ENCODE measurements at regions not wholly inside any gene's neighbourhood (a gene's known extent, or its start where the extent isn't known, plus 50 kb on each side); places are given as distances from the start of the nearest gene placed in this dataset.

DNA sequence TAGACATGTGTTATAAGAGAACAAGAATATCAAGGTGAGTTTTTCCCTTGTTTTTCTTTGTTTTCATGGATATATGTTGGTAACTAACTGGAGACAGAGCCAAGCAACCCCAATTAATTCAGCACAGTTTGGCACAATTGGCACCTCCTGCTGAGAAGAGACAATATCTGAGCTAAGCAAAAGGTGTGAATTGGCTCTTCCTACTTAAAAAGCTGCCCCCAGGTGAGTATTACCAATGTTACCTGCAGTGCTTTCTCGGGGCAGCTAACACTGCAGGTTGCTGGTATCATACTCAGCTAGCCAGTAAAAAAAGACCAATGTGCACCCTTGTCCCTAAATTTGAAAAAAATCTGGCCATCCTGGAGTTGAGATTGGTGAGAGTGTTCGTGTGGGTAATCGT is 871.2 kb upstream of the TENM3 start:
- no peak overlapping the region for H3K4me3 ChIP-seq (ENCODE audit: low read length)
- no peaks in the 10 kb centered on the region for H3K27me3 ChIP-seq (ENCODE audit: control insufficient read depth, insufficient read depth, low read length)
- H3K36me3 ChIP-seq (ENCODE audit: control insufficient read depth, insufficient read depth, low read length), result no peaks in the 10 kb centered on the region
- no peak overlapping the region for H3K27ac ChIP-seq (ENCODE audit: low read length)
- DNase-seq, result no peak
- WGBS (ENCODE audit: insufficient coverage, low lambda C conversion rate), result 86% methylated on average over 2 of the region's 3 CpGs
- no peaks in the 10 kb centered on the region for H3K9me3 ChIP-seq (ENCODE audit: control insufficient read depth, low read depth, low read length)
- H3K4me1 ChIP-seq (ENCODE audit: control insufficient read depth, insufficient read depth, low read length), result no peaks in the 10 kb centered on the region

DNA sequence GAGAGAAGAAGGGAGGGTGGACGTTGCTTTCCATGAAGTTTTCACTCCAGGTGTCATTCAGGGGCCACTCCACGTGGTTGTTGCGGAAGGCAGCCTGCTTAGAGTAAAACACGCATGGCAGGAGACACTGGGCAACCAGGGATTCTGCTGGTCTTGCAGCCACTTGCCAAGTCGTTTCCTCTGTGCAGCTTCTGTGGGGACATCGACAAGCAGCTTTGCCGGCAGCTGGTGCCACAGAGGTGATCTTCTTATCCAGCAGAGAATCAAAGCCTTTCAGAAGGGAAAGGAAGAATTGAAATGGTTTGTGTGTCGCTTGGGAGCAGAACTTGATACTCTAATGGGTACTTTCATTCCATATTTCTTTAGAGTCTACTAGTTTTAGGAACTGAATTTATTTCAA is 867.1 kb upstream of the TENM3 start:
- Histone ChIP-seq H3K27ac (ENCODE audit: low read length) (no peak overlapping the region), H3K27me3 (ENCODE audit: control insufficient read depth, insufficient read depth, low read length) (no peaks in the 10 kb centered on the region), H3K4me1 (ENCODE audit: control insufficient read depth, insufficient read depth, low read length) (no peaks in the 10 kb centered on the region), H3K9me3 (ENCODE audit: control insufficient read depth, low read depth, low read length) (no peaks in the 10 kb centered on the region), H3K4me3 (ENCODE audit: low read length) (no peak overlapping the region), H3K36me3 (ENCODE audit: control insufficient read depth, insufficient read depth, low read length) (no peaks in the 10 kb centered on the region)
- WGBS (ENCODE audit: insufficient coverage, low lambda C conversion rate), result 80% methylated on average over 1 of the region's 8 CpGs
- no peak for DNase-seq

DNA sequence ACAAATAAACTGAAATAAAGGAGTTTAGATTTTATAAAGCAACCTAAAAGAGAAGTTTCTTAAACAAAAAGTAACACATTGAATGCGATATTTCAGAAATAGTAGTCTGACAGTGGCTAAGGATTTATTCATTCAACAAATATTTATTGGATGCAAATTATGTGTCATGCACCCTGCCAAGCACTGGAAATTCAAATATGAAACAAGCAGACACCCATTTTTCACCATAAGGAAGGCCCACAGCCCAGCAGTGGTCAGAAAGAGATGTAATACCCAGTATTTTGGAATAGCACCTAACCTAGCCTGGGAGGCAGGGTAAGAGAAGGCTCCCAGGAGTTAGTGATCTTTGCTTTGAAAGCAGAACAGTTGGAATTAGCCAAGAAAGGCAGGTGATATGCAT is 855.1 kb upstream of the TENM3 start:
- H3K27me3 ChIP-seq (ENCODE audit: control insufficient read depth, insufficient read depth, low read length), result no peaks in the 10 kb centered on the region
- H3K27ac ChIP-seq (ENCODE audit: low read length), result no peak overlapping the region
- no peaks in the 10 kb centered on the region for H3K9me3 ChIP-seq (ENCODE audit: control insufficient read depth, low read depth, low read length)
- H3K4me3 ChIP-seq (ENCODE audit: low read length), result no peak overlapping the region
- no peaks in the 10 kb centered on the region for H3K4me1 ChIP-seq (ENCODE audit: control insufficient read depth, insufficient read depth, low read length)
- WGBS (ENCODE audit: insufficient coverage, low lambda C conversion rate), result no CpG with 5 or more reads among the region's 1 CpG
- no peak for DNase-seq
- H3K36me3 ChIP-seq (ENCODE audit: control insufficient read depth, insufficient read depth, low read length), result no peaks in the 10 kb centered on the region

DNA sequence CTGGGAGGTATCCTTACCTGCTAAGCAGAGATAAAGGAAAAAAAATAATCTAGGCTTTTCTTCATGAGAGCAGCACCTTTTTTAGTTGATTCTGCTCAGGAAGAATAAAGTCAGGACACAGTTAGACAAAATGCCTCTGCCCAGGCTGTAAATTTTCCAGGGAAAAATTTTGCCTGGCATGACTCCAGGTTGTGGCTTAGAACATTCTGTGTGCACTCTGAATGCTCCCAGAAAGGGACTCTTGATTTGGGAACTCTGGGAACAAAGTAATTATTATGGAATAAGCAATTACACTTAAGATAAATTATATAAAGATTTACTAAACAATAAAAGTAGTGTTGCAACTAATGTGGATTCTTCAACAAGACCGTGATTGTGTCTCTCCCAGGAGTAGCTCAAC is 826.2 kb upstream of the TENM3 start:
- no peak for DNase-seq
- Histone ChIP-seq H3K4me1 (ENCODE audit: control insufficient read depth, insufficient read depth, low read length) (no peaks in the 10 kb centered on the region), H3K9me3 (ENCODE audit: control insufficient read depth, low read depth, low read length) (no peaks in the 10 kb centered on the region), H3K36me3 (ENCODE audit: control insufficient read depth, insufficient read depth, low read length) (no peaks in the 10 kb centered on the region), H3K27ac (ENCODE audit: low read length) (no peak overlapping the region), H3K4me3 (ENCODE audit: low read length) (no peak overlapping the region), H3K27me3 (ENCODE audit: control insufficient read depth, insufficient read depth, low read length) (no peaks in the 10 kb centered on the region)
- WGBS (ENCODE audit: insufficient coverage, low lambda C conversion rate), result 100% methylated on average over 1 of the region's 1 CpG

DNA sequence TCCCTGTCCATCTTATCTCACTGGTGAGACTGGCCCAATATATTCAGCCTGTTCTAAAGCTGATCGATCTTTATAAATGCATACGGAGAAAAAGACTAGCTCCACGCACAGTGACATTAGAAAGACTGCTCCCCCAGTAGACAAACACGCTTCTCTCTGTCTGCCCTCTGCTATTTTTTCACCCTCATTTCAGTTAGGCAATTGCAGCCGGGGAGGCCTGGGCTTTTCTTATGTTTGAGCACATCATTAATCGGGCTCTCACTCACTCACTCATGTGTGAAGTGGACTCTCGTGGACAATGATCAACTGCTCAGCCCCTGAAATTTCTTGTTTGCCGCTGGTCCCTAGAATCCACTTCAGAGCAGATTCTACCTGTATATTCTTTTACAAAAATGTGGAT is 824.7 kb upstream of the TENM3 start:
- Histone ChIP-seq H3K4me3 (ENCODE audit: low read length) (no peak overlapping the region), H3K27me3 (ENCODE audit: control insufficient read depth, insufficient read depth, low read length) (no peaks in the 10 kb centered on the region), H3K27ac (ENCODE audit: low read length) (no peak overlapping the region), H3K4me1 (ENCODE audit: control insufficient read depth, insufficient read depth, low read length) (no peaks in the 10 kb centered on the region), H3K36me3 (ENCODE audit: control insufficient read depth, insufficient read depth, low read length) (no peaks in the 10 kb centered on the region), H3K9me3 (ENCODE audit: control insufficient read depth, low read depth, low read length) (no peaks in the 10 kb centered on the region)
- 93% methylated on average over 3 of the region's 8 CpGs for WGBS (ENCODE audit: insufficient coverage, low lambda C conversion rate)
- no peak for DNase-seq

DNA sequence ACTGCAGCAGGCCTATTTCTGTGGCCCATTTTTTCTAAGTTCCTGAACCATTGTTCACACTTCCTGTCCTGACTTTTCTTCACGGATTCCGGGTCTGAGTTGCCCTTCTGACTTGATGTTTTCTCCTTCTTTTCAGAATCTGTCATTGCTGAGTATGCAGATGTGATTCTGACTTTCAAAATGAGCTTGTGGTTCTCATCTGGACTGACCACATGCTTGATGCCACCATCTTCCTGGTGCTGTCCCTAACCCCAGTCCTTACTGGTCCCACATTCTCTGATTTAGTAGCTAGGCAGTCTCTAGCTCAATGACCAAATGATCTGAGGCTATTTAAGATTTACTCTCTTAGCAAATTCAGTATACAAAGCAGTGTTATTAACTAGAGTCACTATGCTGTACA is 822.3 kb upstream of the TENM3 start:
- Histone ChIP-seq H3K4me1 (ENCODE audit: control insufficient read depth, insufficient read depth, low read length) (no peaks in the 10 kb centered on the region), H3K4me3 (ENCODE audit: low read length) (no peak overlapping the region), H3K27me3 (ENCODE audit: control insufficient read depth, insufficient read depth, low read length) (no peaks in the 10 kb centered on the region), H3K36me3 (ENCODE audit: control insufficient read depth, insufficient read depth, low read length) (no peaks in the 10 kb centered on the region), H3K27ac (ENCODE audit: low read length) (no peak overlapping the region), H3K9me3 (ENCODE audit: control insufficient read depth, low read depth, low read length) (no peaks in the 10 kb centered on the region)
- DNase-seq, result no peak
- WGBS (ENCODE audit: insufficient coverage, low lambda C conversion rate), result no CpG with 5 or more reads among the region's 2 CpGs

DNA sequence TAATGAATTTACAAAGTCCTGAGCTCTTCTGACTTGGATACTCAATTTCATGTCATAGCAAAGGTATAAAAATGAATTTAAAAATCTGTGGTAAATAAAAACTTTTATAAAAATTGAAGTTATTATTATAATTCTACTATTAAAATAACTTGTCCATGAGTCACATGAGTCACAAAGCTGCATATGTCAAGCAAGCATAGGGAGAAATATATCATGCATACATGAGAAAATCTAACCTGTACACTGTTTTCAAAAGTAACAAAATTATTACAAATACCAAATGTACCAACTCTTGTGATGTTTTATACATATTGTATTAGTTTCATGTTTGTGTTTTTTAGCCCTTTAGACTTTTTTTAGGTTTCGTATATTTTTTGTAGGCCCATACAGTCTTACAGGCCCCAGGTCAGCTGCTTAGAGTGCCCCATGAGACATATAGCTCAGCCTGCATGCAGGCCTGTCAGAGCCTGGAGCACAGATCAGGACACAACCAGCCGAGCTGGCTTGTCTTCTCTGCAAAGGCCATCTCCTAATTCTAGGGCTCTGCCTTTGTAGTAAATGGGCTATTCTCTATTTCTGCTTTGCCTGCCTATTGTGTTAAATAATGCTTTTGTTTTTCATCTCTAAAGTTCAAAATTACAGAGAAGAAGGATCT is 818.7 kb upstream of the TENM3 start:
- H3K4me1 ChIP-seq (ENCODE audit: control insufficient read depth, insufficient read depth, low read length), result no peaks in the 10 kb centered on the region
- no CpG with 5 or more reads among the region's 2 CpGs for WGBS (ENCODE audit: insufficient coverage, low lambda C conversion rate)
- H3K9me3 ChIP-seq (ENCODE audit: control insufficient read depth, low read depth, low read length), result no peaks in the 10 kb centered on the region
- H3K27me3 ChIP-seq (ENCODE audit: control insufficient read depth, insufficient read depth, low read length), result no peaks in the 10 kb centered on the region
- H3K4me3 ChIP-seq (ENCODE audit: low read length), result no peak overlapping the region
- no peaks in the 10 kb centered on the region for H3K36me3 ChIP-seq (ENCODE audit: control insufficient read depth, insufficient read depth, low read length)
- DNase-seq, result no peak
- H3K27ac ChIP-seq (ENCODE audit: low read length), result no peak overlapping the region

DNA sequence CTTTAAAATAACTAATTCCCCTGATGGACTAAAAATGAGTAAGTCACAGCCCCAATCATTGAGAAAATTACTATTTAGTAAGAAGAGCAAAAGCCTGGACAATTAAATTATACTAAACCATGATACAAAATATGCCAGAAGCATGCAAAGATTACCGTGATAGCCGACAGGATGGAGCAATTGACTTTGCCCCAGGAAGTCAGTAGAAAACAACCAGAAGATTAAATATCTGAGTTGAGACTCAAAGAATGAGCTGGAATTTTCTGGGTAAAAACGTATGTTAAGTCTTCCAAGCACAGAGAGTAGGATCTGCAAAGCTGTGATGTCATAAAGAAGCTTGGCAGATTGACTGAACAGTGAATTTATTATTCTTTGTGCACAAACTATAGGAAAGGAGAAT is 816.1 kb upstream of the TENM3 start:
- no peaks in the 10 kb centered on the region for H3K4me1 ChIP-seq (ENCODE audit: control insufficient read depth, insufficient read depth, low read length)
- no peak overlapping the region for H3K4me3 ChIP-seq (ENCODE audit: low read length)
- H3K9me3 ChIP-seq (ENCODE audit: control insufficient read depth, low read depth, low read length), result no peaks in the 10 kb centered on the region
- no peaks in the 10 kb centered on the region for H3K36me3 ChIP-seq (ENCODE audit: control insufficient read depth, insufficient read depth, low read length)
- no peak overlapping the region for H3K27ac ChIP-seq (ENCODE audit: low read length)
- H3K27me3 ChIP-seq (ENCODE audit: control insufficient read depth, insufficient read depth, low read length), result no peaks in the 10 kb centered on the region
- no peak for DNase-seq
- 67% methylated on average over 1 of the region's 3 CpGs for WGBS (ENCODE audit: insufficient coverage, low lambda C conversion rate)

DNA sequence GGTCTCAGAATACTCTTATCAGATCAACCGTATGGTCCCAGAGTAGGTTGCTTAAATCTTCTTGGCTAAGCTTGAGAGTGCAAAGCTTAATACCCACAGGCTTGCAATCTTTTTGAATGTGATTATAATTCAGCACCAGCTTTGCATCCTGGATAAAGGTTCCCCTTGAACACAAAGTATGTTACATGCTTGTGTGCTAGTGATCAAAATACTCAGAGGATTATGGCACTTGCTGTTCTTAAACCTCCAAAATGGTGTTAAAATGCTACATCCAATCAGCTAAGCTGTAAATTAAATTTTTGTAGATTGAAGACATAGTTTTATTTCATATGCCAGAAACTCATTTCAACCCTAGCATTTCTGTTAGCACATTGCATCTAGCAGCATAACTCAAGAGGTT is 812.2 kb upstream of the TENM3 start:
- H3K36me3 ChIP-seq (ENCODE audit: control insufficient read depth, insufficient read depth, low read length), result no peaks in the 10 kb centered on the region
- no peaks in the 10 kb centered on the region for H3K27me3 ChIP-seq (ENCODE audit: control insufficient read depth, insufficient read depth, low read length)
- no peaks in the 10 kb centered on the region for H3K4me1 ChIP-seq (ENCODE audit: control insufficient read depth, insufficient read depth, low read length)
- no peak overlapping the region for H3K27ac ChIP-seq (ENCODE audit: low read length)
- no peaks in the 10 kb centered on the region for H3K9me3 ChIP-seq (ENCODE audit: control insufficient read depth, low read depth, low read length)
- DNase-seq, result no peak
- H3K4me3 ChIP-seq (ENCODE audit: low read length), result no peak overlapping the region
- no CpG with 5 or more reads among the region's 1 CpG for WGBS (ENCODE audit: insufficient coverage, low lambda C conversion rate)

DNA sequence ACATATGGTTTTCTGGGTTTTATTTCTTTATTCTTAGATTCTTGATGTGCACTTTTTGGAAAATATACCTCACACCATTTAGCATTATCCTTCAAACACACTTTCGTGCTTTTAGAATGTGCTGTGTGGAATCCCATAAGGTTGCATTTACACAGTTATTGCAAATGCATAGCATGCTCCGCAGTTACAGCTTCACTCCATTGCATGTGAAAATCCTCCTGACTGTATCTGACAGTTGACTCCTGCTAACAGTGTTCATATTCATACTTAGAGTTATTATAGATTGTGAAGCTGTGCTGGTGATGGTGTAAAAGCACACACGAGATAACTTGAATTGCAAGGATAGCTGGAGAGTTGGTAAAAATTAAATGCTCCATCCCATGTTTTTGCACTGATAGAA is 811.5 kb upstream of the TENM3 start:
- Histone ChIP-seq H3K4me1 (ENCODE audit: control insufficient read depth, insufficient read depth, low read length) (no peaks in the 10 kb centered on the region), H3K27me3 (ENCODE audit: control insufficient read depth, insufficient read depth, low read length) (no peaks in the 10 kb centered on the region), H3K27ac (ENCODE audit: low read length) (no peak overlapping the region), H3K9me3 (ENCODE audit: control insufficient read depth, low read depth, low read length) (no peaks in the 10 kb centered on the region), H3K36me3 (ENCODE audit: control insufficient read depth, insufficient read depth, low read length) (no peaks in the 10 kb centered on the region), H3K4me3 (ENCODE audit: low read length) (no peak overlapping the region)
- DNase-seq, result no peak
- no CpG with 5 or more reads among the region's 3 CpGs for WGBS (ENCODE audit: insufficient coverage, low lambda C conversion rate)

DNA sequence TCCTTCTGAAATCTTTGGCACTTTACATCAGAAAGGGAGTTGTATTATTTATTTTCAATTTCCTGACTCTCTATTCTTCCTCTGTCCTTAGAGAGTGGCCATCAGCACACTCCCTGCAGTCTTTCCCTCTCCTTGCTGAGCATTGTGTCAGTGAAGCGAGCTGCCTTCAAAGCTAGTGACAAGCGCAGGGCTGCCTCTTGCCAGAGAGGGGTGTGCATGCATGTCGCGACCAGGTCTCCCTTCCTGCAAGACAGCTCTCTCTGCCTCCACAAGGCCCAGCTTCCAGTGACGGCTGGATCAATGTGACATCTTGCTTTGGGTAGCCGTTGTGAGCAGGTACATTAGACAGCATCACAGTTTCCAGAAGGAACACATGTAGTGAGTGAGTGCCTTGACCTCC is 810.9 kb upstream of the TENM3 start:
- no peaks in the 10 kb centered on the region for H3K4me1 ChIP-seq (ENCODE audit: control insufficient read depth, insufficient read depth, low read length)
- no peaks in the 10 kb centered on the region for H3K36me3 ChIP-seq (ENCODE audit: control insufficient read depth, insufficient read depth, low read length)
- no peak overlapping the region for H3K4me3 ChIP-seq (ENCODE audit: low read length)
- no peak for DNase-seq
- no peak overlapping the region for H3K27ac ChIP-seq (ENCODE audit: low read length)
- no peaks in the 10 kb centered on the region for H3K9me3 ChIP-seq (ENCODE audit: control insufficient read depth, low read depth, low read length)
- WGBS (ENCODE audit: insufficient coverage, low lambda C conversion rate), result no CpG with 5 or more reads among the region's 6 CpGs
- no peaks in the 10 kb centered on the region for H3K27me3 ChIP-seq (ENCODE audit: control insufficient read depth, insufficient read depth, low read length)
